Left lung (tissue), 4 donors: ENCODE measurements at regions not wholly inside any gene's neighbourhood (a gene's known extent, or its start where the extent isn't known, plus 50 kb on each side); places are given as distances from the start of the nearest gene placed in this dataset.
A peak's percentile ranks its signal among the peaks of the same experiment; 100 is the strongest.

Source experiments
- ATAC-seq: fragments of 200-7000 bp; cut with Tn5 transposase; one replicate; pipeline ENCODE4 v1.9.1; 2020; ENCODE audit warnings: moderate library complexity
- DNase-seq, 4 donors: peaks; one replicate each; pipeline ENCODE4 v3.0.0-alpha.2; 2013 to 2020
- H3K27ac ChIP-seq, 2 donors: fragments of 200-600 bp; sonication (generic) in 1 of 2; one replicate each; pipeline versions ENCODE4 v1.5.0 to v1.8.0; 2020 to 2021
- H3K27me3 ChIP-seq, 2 donors: fragments of 200-600 bp; sonication (generic) in 1 of 2; one replicate each; pipeline versions ENCODE4 v1.5.0 to v1.8.0; 2020 to 2021
- H3K36me3 ChIP-seq, 2 donors: fragments of 200-600 bp; sonication (generic) in 1 of 2; one replicate each; pipeline versions ENCODE4 v1.5.0 to v1.8.0; 2020 to 2021
- H3K4me1 ChIP-seq, 2 donors: fragments of 200-600 bp; one replicate each; pipeline ENCODE4 v1.8.0; 2021
- H3K4me3 ChIP-seq, 2 donors: fragments of 200-600 bp; sonication (generic) in 1 of 2; one replicate each; pipeline versions ENCODE4 v1.5.0 to v1.8.0; 2020 to 2021; ENCODE audit warnings: mild to moderate bottlenecking in 1 of 2
- H3K9me3 ChIP-seq, 2 donors: fragments of 200-600 bp; sonication (generic) in 1 of 2; one replicate each; pipeline versions ENCODE4 v1.5.0 to v1.8.0; 2020 to 2021
- CTCF ChIP-seq, 2 donors: fragments of 200-600 bp; sonication (generic) in 1 of 2; IDR thresholded peaks; one replicate each; pipeline versions ENCODE4 v1.5.0 to v1.8.0; 2021; ENCODE audit warnings: antibody characterized with exemption in 2 of 2
- intact Hi-C, 2 donors: fragments of 100-400 bp; cut with DNase I; formaldehyde crosslinking; loops; one replicate each; pipeline versions ENCODE4 v1.11.2 to v1.14.2; 2022
- donor health status: DM: no; HTN: yes; CAD: no.
- donor health status: DM: no; HTN: no; CAD: no.

GRCh38 chr11:92376680-92377079, 152.1 kb downstream of the FAT3 start:
- TF ChIP-seq CTCF (IDR thresholded peaks at IDR 0.05): no peak
- no peak for DNase-seq
- intact Hi-C loops: no loop called here
- Histone ChIP-seq H3K27ac (no peak overlapping the region), H3K36me3 (no peaks in the 10 kb centered on the region), H3K4me1 (no peaks in the 10 kb centered on the region), H3K9me3 (no peaks in the 10 kb centered on the region), H3K27me3 (no peaks in the 10 kb centered on the region), H3K4me3 (no peak overlapping the region)
- no peak for ATAC-seq

GRCh38 chr11:92380882-92381281, 156.3 kb downstream of the FAT3 start:
- DNase-seq (no peak), ATAC-seq (no peak)
- Histone ChIP-seq H3K9me3 (no peaks in the 10 kb centered on the region), H3K4me1 (peaks cover 0 to 3% of the 10 kb centered on the region in 2 donors), H3K4me3 (no peak overlapping the region), H3K27ac (no peak overlapping the region), H3K27me3 (no peaks in the 10 kb centered on the region), H3K36me3 (no peaks in the 10 kb centered on the region)
- TF ChIP-seq CTCF (IDR thresholded peaks at IDR 0.05): no peak
- intact Hi-C loops: no loop called here

- no peaks in the 10 kb centered on the region for H3K9me3 ChIP-seq
- H3K4me1 ChIP-seq: peaks cover 0 to 3% of the 10 kb centered on the region in 2 donors
- intact Hi-C loops: no loop called here
- H3K36me3 ChIP-seq: no peaks in the 10 kb centered on the region
- no peaks in the 10 kb centered on the region for H3K27me3 ChIP-seq
- no peak overlapping the region for H3K27ac ChIP-seq
- no peak overlapping the region for H3K4me3 ChIP-seq
- no peak for ATAC-seq
- no peak for DNase-seq
- no peak for TF ChIP-seq CTCF (IDR thresholded peaks at IDR 0.05)
Measured at GRCh38 chr11:92382311-92382710, 157.7 kb downstream of the FAT3 start.

GRCh38 chr11:92383430-92383829, 158.8 kb downstream of the FAT3 start:
- Histone ChIP-seq H3K27me3 (no peaks in the 10 kb centered on the region), H3K4me3 (no peak overlapping the region), H3K27ac (no peak overlapping the region), H3K36me3 (no peaks in the 10 kb centered on the region), H3K4me1 (peaks cover 0 to 3% of the 10 kb centered on the region in 2 donors), H3K9me3 (no peaks in the 10 kb centered on the region)
- intact Hi-C loops: no loop called here
- ATAC-seq (peak; percentile 31), DNase-seq (no peak)
- TF ChIP-seq CTCF (IDR thresholded peaks at IDR 0.05): no peak

GRCh38 chr11:92384358-92384757, 159.7 kb downstream of the FAT3 start:
- H3K27ac ChIP-seq: no peak overlapping the region
- intact Hi-C loops: no loop called here
- no peak overlapping the region for H3K4me3 ChIP-seq
- DNase-seq (no peak), ATAC-seq (no peak)
- peaks cover 0 to 3% of the 10 kb centered on the region in 2 donors for H3K4me1 ChIP-seq
- H3K36me3 ChIP-seq: no peaks in the 10 kb centered on the region
- no peaks in the 10 kb centered on the region for H3K27me3 ChIP-seq
- H3K9me3 ChIP-seq: no peaks in the 10 kb centered on the region
- TF ChIP-seq CTCF (IDR thresholded peaks at IDR 0.05): no peak
